ENCODE measurements at regions not wholly inside any gene's neighbourhood (a gene's known extent, or its start where the extent isn't known, plus 50 kb on each side); places are given as distances from the start of the nearest gene placed in this dataset.

- TF ChIP-seq POLR2A (IDR thresholded peaks at IDR 0.05), result no peak
- TF ChIP-seq, protein P1, sequence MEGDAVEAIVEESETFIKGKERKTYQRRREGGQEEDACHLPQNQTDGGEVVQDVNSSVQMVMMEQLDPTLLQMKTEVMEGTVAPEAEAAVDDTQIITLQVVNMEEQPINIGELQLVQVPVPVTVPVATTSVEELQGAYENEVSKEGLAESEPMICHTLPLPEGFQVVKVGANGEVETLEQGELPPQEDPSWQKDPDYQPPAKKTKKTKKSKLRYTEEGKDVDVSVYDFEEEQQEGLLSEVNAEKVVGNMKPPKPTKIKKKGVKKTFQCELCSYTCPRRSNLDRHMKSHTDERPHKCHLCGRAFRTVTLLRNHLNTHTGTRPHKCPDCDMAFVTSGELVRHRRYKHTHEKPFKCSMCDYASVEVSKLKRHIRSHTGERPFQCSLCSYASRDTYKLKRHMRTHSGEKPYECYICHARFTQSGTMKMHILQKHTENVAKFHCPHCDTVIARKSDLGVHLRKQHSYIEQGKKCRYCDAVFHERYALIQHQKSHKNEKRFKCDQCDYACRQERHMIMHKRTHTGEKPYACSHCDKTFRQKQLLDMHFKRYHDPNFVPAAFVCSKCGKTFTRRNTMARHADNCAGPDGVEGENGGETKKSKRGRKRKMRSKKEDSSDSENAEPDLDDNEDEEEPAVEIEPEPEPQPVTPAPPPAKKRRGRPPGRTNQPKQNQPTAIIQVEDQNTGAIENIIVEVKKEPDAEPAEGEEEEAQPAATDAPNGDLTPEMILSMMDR (IDR thresholded peaks at IDR 0.05), result no peak
Observed at GRCh38 chr20:11190741-11191140, 516.9 kb upstream of the JAG1 start.

Measured in lower leg skin (tissue), 3 donors.